CD4-positive, alpha-beta T cell treated with Interferon alpha-2 for 1 hour (primary cell): ENCODE measurements at regions not wholly inside any gene's neighbourhood (a gene's known extent, or its start where the extent isn't known, plus 50 kb on each side); places are given as distances from the start of the nearest gene placed in this dataset.

Source experiments
- DNase-seq, 2 donors: peaks; one replicate each; pipeline ENCODE4 v3.0.0-alpha.2; 2020 to 2022

DNA sequence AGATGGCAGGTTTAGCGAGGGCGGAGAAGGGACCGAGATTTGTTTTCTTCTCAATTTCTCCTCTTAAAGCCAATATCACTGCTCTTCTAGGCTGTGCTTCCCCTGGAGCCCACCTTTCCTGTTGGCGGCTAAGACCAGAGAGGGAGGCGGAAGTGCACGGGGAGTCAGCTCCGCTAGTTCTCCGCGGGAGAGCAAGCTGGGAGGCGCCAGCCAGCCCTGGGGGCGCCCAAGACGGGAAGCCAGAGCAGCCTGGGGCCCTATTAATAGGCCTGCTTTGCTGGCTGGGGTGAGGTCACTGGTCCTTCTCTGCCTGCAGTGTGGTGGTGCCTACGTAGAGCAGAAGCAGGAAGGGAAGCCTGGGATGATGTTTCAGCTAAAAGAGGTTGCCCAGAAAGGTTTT lies 61.6 kb downstream of the LSM5 start:
- no peak for DNase-seq

DNA sequence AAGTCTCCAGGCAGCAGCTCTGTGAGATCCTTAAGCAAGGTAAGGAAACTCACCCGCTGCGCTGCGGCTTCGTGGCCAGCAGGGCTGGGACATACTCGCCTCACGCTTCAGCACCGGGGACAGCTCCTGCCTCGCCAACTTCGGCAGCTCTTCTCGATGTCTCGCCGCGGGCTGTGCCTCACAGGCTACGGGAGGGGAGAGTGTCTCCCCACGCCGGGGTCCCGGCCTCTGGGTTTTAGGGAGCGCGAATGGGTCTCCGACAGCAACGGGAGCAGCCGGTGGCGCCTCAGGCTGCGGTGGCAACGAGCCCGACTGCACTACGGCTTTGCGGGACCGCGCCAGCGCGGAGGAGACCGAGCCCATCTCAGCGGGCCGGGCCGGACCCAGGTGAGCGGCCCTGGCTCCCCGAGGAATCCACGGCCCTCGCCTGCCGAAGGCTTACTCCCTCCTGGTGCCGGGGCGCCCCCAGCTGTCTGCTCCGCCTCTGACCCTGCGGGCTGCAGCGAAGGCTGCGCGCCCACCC lies 62.4 kb downstream of the LSM5 start:
- peak; percentile 20 to 34 for DNase-seq

DNA sequence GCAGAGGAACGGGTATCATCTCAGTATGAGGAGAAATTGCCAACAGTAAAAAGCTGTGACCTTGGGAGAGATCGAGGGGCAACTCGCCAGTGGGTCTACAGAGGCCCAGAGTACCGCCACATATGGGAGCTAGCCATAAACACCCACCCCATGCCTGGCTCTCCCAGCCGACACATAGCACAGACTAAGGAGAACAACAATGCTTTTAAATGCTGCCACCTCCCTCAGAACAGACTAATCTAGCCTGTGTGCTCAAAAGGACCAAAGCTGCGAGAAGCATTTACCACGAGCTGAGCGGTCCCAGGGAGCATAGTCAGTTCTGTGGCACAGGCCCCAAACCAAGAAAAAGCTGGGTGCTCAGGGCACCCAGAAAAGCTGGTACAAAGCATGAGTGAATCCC lies 73.3 kb downstream of the LSM5 start:
- no peak for DNase-seq

DNA sequence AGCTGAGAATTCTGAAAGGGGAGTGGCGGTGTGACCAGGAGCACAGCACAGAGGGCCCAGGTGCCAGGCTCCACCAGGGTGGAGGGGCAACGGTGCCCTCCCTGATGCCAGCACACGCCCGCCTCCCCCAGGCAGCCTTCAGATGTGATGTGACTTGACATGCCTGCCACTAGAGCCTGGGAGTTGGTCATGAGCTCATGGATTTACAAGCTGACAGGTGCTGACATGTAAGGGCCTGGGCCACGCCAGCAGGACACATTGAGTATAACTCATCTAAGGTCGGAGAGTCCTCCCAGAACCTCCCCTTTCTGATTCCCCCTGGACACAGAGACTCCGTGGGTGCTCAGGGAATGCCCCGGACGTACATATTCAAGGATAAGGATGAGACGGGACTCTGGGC lies 74.2 kb downstream of the LSM5 start:
- no peak for DNase-seq

DNA sequence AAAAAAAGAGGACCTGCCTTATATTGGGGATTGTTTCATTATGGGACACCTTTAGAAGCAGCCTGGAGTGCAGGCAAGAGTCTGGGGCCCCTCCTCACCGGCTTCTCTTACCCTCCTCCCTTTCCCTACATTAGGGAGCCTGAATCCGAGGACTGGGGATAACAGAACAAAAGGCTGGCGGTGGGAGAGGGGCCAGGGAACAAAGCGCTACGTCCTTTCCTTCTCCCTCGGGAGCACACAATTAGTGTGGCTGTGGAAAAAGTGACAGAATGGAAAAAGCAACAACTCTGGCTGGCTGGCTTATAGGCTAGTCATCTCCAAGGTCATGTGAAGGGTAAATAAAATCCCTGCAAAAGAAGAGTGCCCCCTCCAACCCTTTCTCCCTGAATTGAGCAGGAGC lies 74.7 kb downstream of the LSM5 start:
- DNase-seq: no peak

DNA sequence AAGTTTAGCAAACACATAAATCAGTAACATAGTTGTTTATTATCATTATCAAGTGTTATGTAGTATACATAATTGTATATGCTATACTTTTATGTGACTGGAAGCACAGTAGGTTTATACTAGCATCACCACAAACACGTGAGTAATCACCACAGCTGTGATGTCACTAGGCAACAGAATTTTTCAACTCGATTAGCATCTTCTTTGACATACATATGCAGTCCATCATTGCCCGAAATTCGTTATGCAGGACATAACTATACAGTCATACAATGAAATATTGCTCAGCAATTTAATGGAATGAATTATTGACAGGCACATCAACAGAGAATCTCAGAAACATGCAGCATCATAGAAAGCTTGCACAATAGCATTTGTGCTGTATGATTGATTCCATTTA lies 77.7 kb downstream of the LSM5 start:
- DNase-seq: no peak

DNA sequence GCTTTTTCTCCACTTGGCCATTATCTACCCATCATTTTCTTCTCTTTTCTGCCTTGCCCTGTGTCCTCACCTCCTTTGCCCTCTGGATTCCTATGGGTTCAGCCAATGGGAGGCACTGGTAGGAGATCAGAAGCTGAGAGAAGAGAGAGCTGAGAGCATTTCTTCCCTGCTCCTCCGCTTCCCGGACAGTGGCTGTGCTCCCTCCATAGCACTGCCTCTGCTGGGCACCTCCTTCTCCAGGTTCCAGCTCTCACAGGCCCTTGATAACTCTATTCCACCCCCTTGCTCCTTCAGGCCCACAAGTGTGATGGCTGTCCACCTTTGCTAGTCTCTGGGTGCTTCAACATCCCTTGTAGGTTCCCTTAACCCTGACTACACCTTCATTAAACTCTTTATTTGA lies 79.6 kb downstream of the LSM5 start:
- no peak for DNase-seq

DNA sequence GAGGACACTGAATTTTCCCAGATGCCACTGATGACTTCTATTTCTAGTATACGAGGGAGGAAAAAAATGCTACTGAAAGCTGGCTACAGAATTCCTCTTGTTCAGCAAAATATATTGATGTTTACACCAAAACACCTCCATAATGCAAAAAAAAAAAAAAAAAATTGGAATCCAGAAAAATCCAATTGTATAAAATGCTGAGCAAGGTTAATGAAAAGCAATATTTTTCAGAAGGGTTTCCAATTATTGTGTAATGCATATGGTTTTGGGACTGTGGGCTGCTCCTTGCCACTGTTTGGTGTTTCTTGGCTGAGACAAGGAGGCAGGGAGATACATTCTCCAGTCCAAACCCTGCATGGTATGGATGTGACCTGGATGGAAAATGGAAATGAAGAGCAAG lies 83.8 kb downstream of the LSM5 start:
- no peak for DNase-seq

DNA sequence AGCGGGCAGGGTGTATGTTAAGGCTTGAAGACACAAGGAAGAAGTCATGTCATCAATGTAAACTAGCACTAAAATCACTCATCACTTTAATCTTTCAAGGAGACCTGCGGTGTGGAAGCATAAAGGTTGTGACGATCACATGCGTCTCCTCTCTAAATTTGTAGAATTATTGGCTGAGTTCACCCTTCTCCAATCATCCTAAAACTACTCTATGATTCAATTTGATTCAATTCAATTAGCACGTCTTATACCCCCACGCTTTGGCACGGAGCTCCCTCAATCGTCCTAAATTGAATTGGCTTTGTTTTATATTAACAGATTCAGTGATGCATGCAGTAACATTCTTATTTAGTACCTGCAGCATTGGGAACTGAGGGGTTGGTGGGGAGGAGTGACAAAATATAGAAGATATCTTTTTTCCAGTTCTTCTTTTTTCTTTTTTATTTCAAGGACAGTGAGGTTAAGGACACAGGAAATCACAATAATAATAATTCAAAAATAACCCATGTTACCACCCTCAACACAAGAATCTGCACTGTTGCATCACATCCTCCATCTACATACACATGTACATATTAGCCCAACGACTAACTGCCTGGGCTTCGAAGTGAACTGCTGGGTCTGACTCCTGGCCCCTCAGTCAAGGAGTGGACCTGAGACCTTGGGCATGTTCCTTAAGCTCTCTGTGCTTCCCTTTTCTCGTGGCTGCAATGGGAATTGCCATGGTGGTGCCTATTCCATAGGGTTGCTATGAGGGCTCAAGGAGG lies 86.5 kb downstream of the LSM5 start:
- DNase-seq: no peak

DNA sequence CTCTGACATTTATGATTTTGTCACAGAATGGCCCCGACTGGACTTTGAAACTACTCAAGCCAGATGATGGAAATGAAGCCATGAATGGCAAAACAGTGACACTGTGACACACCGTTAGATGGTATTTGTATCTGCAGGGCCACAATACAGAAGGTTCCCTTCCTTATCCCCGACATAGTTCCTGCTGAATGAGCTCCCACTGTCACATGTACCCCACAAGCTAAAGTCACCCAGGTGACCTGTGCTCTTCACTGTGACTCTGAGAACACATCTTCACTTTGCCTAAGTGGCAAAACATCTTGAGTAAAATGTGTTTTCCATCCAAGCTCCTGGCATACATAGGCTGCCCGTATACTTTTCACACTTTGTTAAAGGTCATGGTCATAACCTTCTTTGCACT lies 89.5 kb downstream of the LSM5 start:
- no peak for DNase-seq

DNA sequence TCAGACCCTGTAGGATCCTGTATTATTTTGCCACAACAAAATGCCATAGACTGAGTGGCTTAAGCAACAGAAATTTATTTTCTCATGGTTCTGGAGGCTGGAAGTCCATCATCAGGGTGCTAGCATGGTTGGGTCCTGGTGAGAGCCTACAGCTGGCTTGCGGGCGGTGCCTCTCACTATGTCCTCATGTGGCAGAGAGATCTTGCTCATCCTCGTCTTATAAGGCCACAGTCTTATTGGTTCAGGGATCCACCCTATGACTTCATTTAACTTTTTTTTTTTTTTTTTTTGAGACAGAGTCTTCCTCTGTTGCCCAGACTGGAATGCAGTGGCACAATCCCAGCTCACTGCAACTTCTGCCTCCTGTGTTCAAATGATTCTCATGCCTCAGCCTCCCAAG lies 90.9 kb downstream of the LSM5 start:
- DNase-seq: no peak

DNA sequence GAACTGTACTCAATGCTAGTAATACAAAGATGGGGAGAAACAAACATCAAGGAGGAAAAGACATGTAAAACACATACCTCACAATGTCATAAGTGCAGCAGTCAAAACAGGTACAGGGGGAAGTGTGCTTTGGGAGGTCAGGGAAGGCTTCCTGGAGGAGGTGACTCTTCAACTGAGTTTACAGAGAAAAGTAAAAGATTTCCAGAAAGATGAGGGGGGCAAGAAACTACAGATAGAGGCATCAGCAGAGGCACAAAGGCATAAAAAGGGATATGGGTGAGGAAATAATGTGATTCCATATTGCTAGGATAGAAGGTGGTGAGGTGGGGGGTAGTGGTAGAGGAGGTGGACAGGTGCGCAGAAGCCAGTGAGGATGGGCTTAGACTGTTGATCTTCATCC lies 95.0 kb downstream of the LSM5 start:
- no peak for DNase-seq

DNA sequence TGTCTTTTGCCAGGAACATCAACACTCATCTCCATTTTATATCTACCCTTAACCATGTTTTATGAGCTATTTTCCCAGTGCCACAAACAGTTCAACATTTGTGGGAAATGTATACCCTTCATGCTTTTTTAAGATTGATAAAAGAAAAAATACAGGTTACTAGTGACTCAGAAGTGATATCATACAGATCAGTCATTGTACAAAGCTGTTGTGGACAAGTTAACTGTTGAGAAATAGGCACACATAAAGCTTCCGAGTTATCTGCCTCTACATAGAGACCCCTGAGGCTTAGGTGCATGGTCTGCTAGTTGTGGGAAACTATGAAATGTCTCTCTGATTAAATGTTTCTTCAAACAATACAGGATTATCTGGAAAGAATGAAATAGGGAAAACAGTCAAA lies 96.3 kb downstream of the LSM5 start:
- no peak for DNase-seq

DNA sequence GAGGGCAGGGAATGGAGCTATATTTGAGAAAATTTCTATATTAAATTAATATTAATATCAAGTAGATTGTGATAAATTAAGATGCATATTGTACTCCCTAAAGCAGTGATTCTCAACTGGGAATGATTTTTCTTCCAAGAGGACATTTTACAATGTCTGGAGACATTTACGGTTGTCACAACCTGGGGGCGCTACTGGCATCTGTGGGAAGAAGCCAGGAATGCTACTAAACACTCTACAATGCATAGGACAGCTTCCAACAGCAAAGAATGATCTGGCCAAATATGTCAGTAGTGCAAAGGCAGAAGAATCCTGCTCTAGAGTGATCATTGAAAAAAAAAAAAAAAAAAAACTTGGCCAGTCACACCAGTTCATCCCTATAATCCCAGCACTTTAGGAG lies 100.0 kb downstream of the LSM5 start:
- no peak for DNase-seq

DNA sequence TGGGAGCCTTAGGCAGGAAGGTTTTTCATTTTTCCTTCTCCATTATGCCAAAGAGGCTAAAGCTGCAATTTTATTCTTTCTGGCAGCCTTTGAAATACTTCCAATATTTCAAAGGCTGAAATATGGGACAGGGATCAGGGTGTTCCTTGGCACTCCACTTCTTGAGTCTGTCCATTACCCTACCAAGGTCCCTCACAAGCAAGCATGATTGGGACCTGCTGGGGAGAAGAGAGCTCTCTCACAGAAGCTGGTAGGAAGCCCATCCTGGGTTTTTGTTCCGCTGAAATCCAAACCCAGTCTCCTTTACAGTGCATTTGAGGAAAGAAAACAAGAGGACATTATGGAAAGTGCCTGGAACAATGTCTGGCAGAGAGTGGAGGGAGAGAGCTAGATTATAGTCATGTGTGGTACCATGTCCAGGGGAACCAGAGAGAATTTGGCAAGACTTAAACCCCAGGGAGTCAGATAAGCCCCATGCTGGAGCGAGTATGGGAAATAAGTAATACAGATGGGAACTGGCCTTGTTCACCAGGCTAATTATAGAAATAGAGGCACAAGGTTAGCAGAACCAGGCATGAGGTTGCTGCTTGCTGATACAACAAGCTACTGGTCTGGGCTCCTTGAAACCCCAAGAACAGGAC lies 104.7 kb downstream of the LSM5 start:
- no peak for DNase-seq

DNA sequence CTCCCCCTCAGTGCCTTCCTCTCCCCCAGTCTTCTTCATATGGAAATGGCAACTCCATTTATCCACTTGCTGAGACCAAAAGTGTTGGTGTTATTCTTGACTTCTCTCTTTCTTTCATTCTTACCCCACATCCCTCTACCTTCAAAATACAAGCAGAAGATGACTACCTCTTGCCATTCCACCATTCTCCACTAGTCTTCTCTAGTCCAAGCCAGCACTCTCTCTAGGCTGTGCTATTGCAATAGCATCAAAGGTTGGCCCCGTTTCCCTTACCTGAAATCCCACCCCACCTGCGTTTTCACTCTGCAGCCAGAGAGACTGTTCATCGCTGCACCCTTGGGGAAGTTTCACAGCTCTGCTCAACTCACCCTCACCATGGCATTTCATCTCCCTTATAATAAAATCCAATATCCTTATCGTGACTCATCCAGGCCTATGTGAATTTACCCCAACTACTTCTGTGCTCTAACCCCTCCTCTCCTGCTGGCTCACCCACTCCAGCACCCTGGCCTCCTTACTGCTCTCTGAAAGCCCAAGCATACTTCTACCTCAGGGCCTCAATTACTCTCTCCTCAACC lies 109.1 kb downstream of the LSM5 start:
- no peak for DNase-seq

DNA sequence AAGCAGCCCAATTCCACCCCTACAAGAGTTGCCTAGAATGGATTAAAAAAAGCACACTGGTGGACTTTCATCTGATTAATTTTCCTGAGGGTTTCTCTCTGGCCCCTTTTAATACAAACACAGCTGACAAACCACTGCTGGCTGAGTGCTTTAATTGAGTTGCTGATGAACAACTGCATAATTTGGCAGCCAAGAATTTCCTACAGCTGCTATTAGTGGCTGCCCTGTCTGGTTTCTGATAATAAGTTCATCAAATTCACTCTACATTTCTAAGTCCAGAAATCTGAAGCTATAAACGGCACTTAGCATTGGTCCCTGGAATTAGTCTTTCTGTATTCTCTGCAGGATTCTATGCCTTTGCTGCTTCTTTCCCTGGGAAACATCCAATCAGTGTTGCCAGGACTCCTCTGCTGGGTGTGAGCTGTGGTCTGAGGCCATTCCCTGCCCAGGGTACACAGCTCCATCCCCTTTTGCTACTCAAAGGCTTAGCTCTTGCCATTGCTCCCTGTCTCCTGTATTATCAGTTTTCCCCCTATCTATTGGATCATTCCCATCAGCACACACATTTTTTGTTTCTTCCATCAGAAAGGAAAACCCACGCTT lies 110.6 kb downstream of the LSM5 start:
- DNase-seq: no peak

DNA sequence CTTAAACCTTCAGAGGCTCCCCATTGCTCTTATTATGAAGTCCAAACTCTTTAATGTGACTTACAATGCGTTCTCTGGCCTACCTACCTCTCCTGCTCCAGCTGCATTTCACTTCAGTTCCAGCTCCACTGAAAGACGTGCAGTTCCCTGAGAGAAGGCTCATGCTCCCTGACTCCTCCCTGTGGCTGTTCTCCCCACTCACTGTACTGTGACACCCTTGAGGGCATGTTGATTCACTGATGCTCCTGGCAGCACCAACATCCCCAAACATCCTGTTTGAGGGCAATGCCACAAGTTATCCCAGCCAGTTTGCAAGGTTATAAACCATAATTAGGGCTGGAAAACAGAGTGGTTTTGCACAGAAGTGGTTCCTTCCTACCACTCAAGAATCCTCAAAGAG lies 111.2 kb downstream of the LSM5 start:
- no peak for DNase-seq

DNA sequence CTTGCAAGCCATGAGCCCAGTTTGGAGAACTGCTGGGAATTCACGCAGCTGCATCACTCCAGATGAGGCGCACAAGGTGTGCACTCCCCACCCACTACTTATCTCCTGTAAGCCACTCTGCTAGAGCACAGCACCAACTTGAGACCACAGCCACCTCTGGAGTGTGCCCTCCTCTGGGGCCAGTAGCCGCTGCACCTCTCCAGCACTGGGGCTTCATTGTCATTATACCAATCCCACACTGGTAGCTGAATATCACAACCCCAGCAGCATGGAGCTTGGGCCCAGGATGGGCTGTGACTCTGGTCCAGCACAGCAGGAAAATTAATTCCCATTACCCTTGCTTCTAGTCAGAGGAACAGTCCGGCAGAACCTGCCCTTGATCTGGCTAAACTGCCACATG lies 125.6 kb downstream of the LSM5 start:
- no peak for DNase-seq

DNA sequence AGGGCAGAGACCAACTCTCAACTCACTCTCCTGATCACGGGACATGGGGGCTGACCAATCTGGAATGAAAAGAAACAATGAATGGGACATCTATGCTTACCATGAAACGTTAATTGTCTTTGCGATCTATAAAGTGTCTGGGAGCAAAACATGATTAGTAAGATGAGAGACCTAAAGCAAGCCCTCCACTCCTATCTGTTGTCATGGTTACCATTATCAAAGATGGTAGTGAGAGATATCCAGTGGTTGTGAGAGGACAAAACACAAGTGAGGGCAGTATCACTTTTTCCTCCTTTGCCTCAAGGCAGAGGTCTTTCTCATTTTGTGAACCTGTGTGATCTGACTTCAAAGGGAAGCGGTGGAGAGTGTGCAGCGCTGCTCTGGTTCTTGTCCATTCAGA lies 130.1 kb downstream of the LSM5 start:
- DNase-seq: no peak

DNA sequence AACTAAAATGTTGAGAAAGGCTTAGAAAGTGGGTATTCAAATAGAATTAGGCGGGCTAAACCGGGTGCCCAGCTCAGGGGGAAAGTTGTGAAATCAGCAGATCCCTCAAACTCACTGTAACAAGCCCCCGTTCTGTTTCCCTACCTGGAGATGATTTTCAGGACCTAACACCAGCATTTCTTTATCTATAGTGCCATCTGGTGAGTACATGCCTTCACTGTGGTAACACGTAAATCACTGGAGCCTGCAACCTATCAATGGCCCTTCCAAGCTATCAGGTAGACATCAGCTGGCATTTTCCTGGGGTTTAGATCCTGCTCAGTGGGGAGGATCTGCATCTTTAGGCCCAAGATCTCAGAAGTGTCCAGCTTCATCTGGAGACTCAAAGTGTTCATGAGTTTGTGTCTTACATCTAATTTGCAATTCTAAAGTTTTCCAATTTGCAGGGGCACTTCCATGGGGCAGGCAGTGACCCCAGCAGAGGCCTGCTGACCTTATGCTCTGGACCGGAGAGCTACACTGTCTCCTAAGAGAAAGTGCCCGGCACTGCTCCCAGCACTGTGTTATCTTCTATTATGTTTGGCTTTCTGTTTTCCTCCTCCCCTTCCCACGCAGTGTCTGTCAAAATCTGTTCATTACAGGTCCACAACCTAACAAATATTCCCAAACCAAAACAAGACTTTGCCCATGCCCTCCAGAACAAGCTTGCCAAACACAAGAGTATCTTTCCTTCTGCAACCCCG lies 132.5 kb downstream of the LSM5 start:
- DNase-seq: no peak

DNA sequence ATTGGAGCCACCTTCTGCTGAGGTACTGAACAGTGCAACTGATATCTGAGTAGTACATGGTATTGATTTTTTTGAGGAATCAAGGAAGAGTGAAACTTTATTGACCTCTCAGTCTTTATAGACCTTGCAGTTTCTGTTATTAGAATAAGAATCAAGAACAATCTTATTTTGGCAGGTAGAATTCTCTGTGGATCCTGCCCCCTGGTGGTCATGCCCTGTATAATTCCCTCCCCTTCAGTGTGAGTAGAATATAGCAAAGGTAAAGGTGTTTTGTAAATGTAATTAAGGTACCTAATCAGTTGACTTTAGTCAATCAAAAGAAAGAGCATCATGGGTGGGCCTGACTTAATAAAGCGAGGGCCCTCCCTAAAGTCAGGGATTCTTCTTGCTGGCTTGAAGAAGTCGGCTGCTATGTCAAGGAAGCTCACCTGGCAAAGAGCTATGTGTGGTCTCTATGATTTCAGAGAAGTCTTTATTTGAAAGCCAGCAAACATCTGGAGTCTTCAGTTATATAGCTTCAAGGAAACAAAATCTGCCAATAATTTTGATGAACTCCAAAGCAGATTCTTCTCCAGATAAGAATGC lies 142.8 kb downstream of the LSM5 start:
- peak in 1 of 2 donors; percentile 9 for DNase-seq

DNA sequence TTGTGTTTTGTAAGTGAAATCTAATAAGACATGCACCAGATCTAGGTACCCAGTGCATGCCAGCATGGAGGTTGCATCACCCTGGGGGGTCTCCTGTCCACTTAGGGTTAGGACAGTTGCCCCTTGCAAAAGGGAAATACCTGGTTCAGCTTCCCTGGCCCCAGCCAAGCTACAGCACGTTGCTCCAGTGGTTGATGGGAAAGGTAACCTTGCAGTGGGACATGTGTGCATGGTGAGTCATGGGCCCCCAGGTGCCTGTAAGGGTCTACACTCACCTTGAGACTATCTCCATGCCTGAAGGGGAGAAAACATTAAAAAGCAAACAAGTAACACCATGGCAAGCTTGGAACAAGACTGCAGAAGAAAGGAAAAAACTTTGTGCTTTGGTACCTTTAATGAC lies 143.9 kb downstream of the LSM5 start:
- no peak for DNase-seq
